GM23248 (cell line): ENCODE measurements at regions not wholly inside any gene's neighbourhood (a gene's known extent, or its start where the extent isn't known, plus 50 kb on each side); places are given as distances from the start of the nearest gene placed in this dataset.

Source experiments
- EZH2 ChIP-seq: fragments of 200-600 bp; sonication (generic); IDR thresholded peaks from 2 replicates; pipeline ENCODE4 v1.6.1; 2018; ENCODE audit warnings: antibody characterized with exemption, mild to moderate bottlenecking; ENCODE audit not compliant: insufficient read depth, poor library complexity, severe bottlenecking
- EZH2phosphoT487 ChIP-seq: fragments of 200-600 bp; sonication (generic); IDR thresholded peaks from 2 replicates; pipeline ENCODE4 v1.6.1; 2018; ENCODE audit warnings: antibody characterized with exemption, moderate library complexity, mild to moderate bottlenecking, low read depth; ENCODE audit not compliant: insufficient read depth

- no peak for TF ChIP-seq EZH2phosphoT487
- no peak for TF ChIP-seq EZH2
Observed at GRCh38 chr6:54772610-54773009, 74.0 kb upstream of the FAM83B start.
